HCT116 (cell line): ENCODE measurements at regions not wholly inside any gene's neighbourhood (a gene's known extent, or its start where the extent isn't known, plus 50 kb on each side); places are given as distances from the start of the nearest gene placed in this dataset.
"Not testable (repeated sequence)": the region's sequence is repeated elsewhere in the genome, so short reads cannot be mapped to it uniquely, and the experiment has no call there.

Experiments used
- ATAC-seq: fragments of 200-7000 bp; cut with Tn5 transposase; 2 replicates; pipeline ENCODE4 v1.9.1; 2020; ENCODE audit warnings: mild to moderate bottlenecking, moderate library complexity
- BruUV-seq: library from RNA; stranded (reverse); fragments of 400-500 nt; replicated peaks from 2 replicates; lab custom pipeline; 2021; lab: Mats Ljungman, UMichigan
- CTCF ChIA-PET: fragments of 300-600 bp; sonication (Branson Sonifier 250); formaldehyde crosslinking; loops from one replicate; lab custom pipeline; 2021; ENCODE audit warnings: antibody characterized with exemption; lab: Charles Lee
- POLR2A ChIA-PET: fragments of 300-600, 350-600 bp; sonication (Branson Sonifier 250); formaldehyde crosslinking; loops from one replicate; lab custom pipeline; 2021; ENCODE audit warnings: antibody characterized with exemption; lab: Charles Lee
- RAD21 ChIA-PET, 2 experiments: fragments of 300-600 bp; sonication (Branson Sonifier 250); formaldehyde crosslinking; loops; one replicate each; lab custom pipeline; 2023; ENCODE audit warnings: low total read pairs in 2 of 2; ENCODE audit not compliant: uncharacterized antibody in 2 of 2, unreplicated experiment in 2 of 2, low non-redundant PET in 1 of 2; lab: Charles Lee
- DNase-seq: peaks from one replicate; pipeline ENCODE4 v3.0.0-alpha.2; 2010; ENCODE audit warnings: low read depth, low spot score
- H2AFZ ChIP-seq: fragments of 200-600 bp; shearing (Covaris generic), sonication (generic); 2 replicates; pipeline ENCODE4 v1.6.1; 2017; ENCODE audit warnings: low read depth, mixed run types, mixed read lengths, antibody characterized with exemption, low read length; ENCODE audit not compliant: poor library complexity, severe bottlenecking
- H3K27ac ChIP-seq: 2 replicates; pipeline ENCODE4 v1.5.1; 2012; ENCODE audit warnings: low read depth, low read length
- H3K27me3 ChIP-seq: fragments of 200-600 bp; sonication (generic); 2 replicates; pipeline ENCODE4 v1.6.1; 2016; ENCODE audit warnings: mixed run types, low read length, mixed read lengths; ENCODE audit not compliant: insufficient read depth
- H3K36me3 ChIP-seq, 2 experiments: fragments of 200-500 bp in 1 of 2; fragments of 200-600 bp in 1 of 2; sonication (Bioruptor generic) in 1 of 2; sonication (generic) in 1 of 2; 2 replicates each; pipeline versions ENCODE4 v1.5.1 to v1.6.1; 2014 to 2016; ENCODE audit warnings: low read length in 2 of 2, inconsistent platforms in 1 of 2, mixed read lengths in 1 of 2, mixed run types in 1 of 2; ENCODE audit not compliant: insufficient read depth in 2 of 2, control insufficient read depth in 1 of 2
- H3K4me1 ChIP-seq, 2 experiments: fragments of 200-600 bp in 1 of 2; sonication (generic) in 1 of 2; 2 replicates each; pipeline versions ENCODE4 v1.5.1 to v1.6.1; 2012 to 2017; ENCODE audit warnings: low read length in 2 of 2, inconsistent platforms in 1 of 2, mild to moderate bottlenecking in 1 of 2, mixed read lengths in 1 of 2, mixed run types in 1 of 2, moderate library complexity in 1 of 2; ENCODE audit not compliant: insufficient read depth in 2 of 2, control insufficient read depth in 1 of 2
- H3K4me2 ChIP-seq: fragments of 200-600 bp; sonication (generic); 2 replicates; pipeline ENCODE4 v1.6.1; 2017; ENCODE audit warnings: mixed run types, low read length, mixed read lengths
- H3K4me3 ChIP-seq, 2 experiments: fragments of 200-600 bp in 1 of 2; sonication (generic) in 1 of 2; replicated peaks in 1 of 2; 2 replicates each; pipeline ENCODE4 v1.5.1; 2011 to 2016; ENCODE audit warnings: low read length in 2 of 2, control low read depth in 1 of 2, low read depth in 1 of 2, mild to moderate bottlenecking in 1 of 2, mixed read lengths in 1 of 2, mixed run types in 1 of 2
- H3K79me2 ChIP-seq: fragments of 200-600 bp; sonication (generic); 2 replicates; pipeline ENCODE4 v1.6.1; 2017; ENCODE audit warnings: mild to moderate bottlenecking, mixed run types, low read length, moderate library complexity, mixed read lengths; ENCODE audit not compliant: insufficient read depth
- H3K9ac ChIP-seq: fragments of 200-600 bp; sonication (generic); 2 replicates; pipeline ENCODE4 v1.6.1; 2016; ENCODE audit warnings: low read length, mixed read lengths
- H3K9me2 ChIP-seq: fragments of 200-600 bp; sonication (generic), shearing (Covaris generic); 2 replicates; pipeline ENCODE4 v1.6.1; 2017; ENCODE audit warnings: mixed run types, mild to moderate bottlenecking, moderate library complexity; ENCODE audit not compliant: insufficient read depth
- H3K9me3 ChIP-seq, 2 experiments: fragments of 200-500 bp in 1 of 2; fragments of 200-600 bp in 1 of 2; sonication (Bioruptor generic) in 1 of 2; sonication (generic) in 1 of 2; 2 replicates each; pipeline ENCODE4 v1.6.1; 2014 to 2017; ENCODE audit warnings: low read length in 2 of 2, mixed read lengths in 2 of 2, inconsistent platforms in 1 of 2, low read depth in 1 of 2, mild to moderate bottlenecking in 1 of 2, mixed run types in 1 of 2, moderate library complexity in 1 of 2; ENCODE audit not compliant: control insufficient read depth in 1 of 2, insufficient read depth in 1 of 2
- H4K20me1 ChIP-seq: fragments of 200-600 bp; sonication (generic), shearing (Covaris generic); 2 replicates; pipeline ENCODE4 v1.6.1; 2017; ENCODE audit warnings: mixed run types, mild to moderate bottlenecking, moderate library complexity; ENCODE audit not compliant: insufficient read depth
- CBX3 ChIP-seq: IDR thresholded peaks from 2 replicates; pipeline ENCODE4 v1.6.1; 2012; ENCODE audit warnings: low read depth
- CEBPB ChIP-seq: IDR thresholded peaks from 2 replicates; pipeline ENCODE4 v1.6.1; 2012; ENCODE audit warnings: low read depth
- EGR1 ChIP-seq: IDR thresholded peaks from 2 replicates; pipeline ENCODE4 v1.6.1; 2012; ENCODE audit warnings: low read depth
- EZH2phosphoT487 ChIP-seq: fragments of 200-600 bp; IDR thresholded peaks from 2 replicates; pipeline ENCODE4 v1.6.1; 2018; ENCODE audit warnings: antibody characterized with exemption, borderline replicate concordance
- JUND ChIP-seq: IDR thresholded peaks from 2 replicates; pipeline ENCODE4 v1.6.1; 2012
- POLR2A ChIP-seq: IDR thresholded peaks from 2 replicates; pipeline ENCODE4 v1.7.0; 2011; ENCODE audit warnings: borderline replicate concordance; ENCODE audit not compliant: insufficient read depth, insufficient read length; ENCODE audit errors: extremely low read depth
- RAD21 ChIP-seq: IDR thresholded peaks from 2 replicates; pipeline ENCODE4 v1.6.1; 2012; ENCODE audit warnings: low read depth, mild to moderate bottlenecking
- YY1 ChIP-seq: IDR thresholded peaks from 2 replicates; pipeline ENCODE4 v1.6.1; 2011; ENCODE audit warnings: low read length, low read depth, moderate library complexity, mild to moderate bottlenecking; ENCODE audit not compliant: insufficient replicate concordance; ENCODE audit errors: extremely low read depth
- ZNF274 ChIP-seq: fragments of 200-500 bp; sonication (Bioruptor generic); IDR thresholded peaks from 2 replicates; pipeline ENCODE4 v1.6.1; 2014; ENCODE audit warnings: mild to moderate bottlenecking, low read depth, low read length, inconsistent platforms
- intact Hi-C: fragments of 100-400 bp; cut with micrococcal nuclease; formaldehyde crosslinking; loops from 2 replicates; pipeline ENCODE4 v1.10.0; 2022
- TF ChIP-seq, protein P1 (sequence below): IDR thresholded peaks from 2 replicates; pipeline ENCODE4 v1.6.1; 2012; ENCODE audit warnings: low read depth
- TF ChIP-seq, protein P2 (sequence below), 3 experiments: fragments of 200-600 bp in 1 of 3; sonication (generic) in 1 of 3; IDR thresholded peaks in 2 of 3; conservative IDR thresholded peaks in 1 of 3; 2 replicates each; pipeline ENCODE4 v1.5.1; 2012 to 2017; ENCODE audit warnings: low read depth in 2 of 3, low read length in 2 of 3, antibody characterized with exemption in 1 of 3, borderline replicate concordance in 1 of 3, control low read depth in 1 of 3, mild to moderate bottlenecking in 1 of 3, mixed read lengths in 1 of 3, mixed run types in 1 of 3, moderate library complexity in 1 of 3; ENCODE audit not compliant: insufficient read depth in 1 of 3
- TF ChIP-seq, protein P3 (sequence below): IDR thresholded peaks from 2 replicates; pipeline ENCODE4 v1.6.1; 2011; ENCODE audit warnings: mild to moderate bottlenecking, low read length, moderate library complexity; ENCODE audit not compliant: insufficient replicate concordance; ENCODE audit errors: extremely low read depth
- TF ChIP-seq, protein P4 (sequence below): IDR thresholded peaks from 2 replicates; pipeline ENCODE4 v1.6.1; 2012

DNA sequence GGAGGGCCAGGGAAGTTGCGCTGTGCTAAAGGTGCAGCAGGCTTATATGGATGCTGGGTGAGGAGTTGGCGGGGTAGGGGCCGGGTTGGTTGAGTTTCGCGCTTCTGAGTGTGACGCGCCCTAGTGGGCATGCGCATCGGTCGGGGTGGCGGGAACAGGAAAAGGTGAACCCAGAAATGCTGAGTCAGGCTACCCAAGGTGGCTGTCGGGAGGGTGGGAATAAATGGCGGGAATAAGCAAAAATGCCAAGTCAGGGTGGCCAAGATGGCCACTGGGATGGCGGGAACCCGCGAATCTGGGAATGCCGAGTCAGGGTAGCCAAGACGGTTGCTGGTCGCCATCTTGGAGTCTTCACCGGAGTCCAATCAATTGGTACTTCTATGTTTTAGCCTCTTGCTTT, 580.0 kb downstream of the SUCLG1 start:
- POLR2A ChIA-PET, result no interaction called here
- no peak overlapping the region for H3K4me3 ChIP-seq
- no peak overlapping the region for H3K27ac ChIP-seq
- H3K4me1 ChIP-seq, result no peaks in the 10 kb centered on the region
- H2AFZ ChIP-seq, result no peak overlapping the region
- CTCF ChIA-PET, result no interaction called here
- no peak overlapping the region for H3K4me2 ChIP-seq
- RAD21 ChIA-PET, result no interaction called here
- TF ChIP-seq, protein P1, sequence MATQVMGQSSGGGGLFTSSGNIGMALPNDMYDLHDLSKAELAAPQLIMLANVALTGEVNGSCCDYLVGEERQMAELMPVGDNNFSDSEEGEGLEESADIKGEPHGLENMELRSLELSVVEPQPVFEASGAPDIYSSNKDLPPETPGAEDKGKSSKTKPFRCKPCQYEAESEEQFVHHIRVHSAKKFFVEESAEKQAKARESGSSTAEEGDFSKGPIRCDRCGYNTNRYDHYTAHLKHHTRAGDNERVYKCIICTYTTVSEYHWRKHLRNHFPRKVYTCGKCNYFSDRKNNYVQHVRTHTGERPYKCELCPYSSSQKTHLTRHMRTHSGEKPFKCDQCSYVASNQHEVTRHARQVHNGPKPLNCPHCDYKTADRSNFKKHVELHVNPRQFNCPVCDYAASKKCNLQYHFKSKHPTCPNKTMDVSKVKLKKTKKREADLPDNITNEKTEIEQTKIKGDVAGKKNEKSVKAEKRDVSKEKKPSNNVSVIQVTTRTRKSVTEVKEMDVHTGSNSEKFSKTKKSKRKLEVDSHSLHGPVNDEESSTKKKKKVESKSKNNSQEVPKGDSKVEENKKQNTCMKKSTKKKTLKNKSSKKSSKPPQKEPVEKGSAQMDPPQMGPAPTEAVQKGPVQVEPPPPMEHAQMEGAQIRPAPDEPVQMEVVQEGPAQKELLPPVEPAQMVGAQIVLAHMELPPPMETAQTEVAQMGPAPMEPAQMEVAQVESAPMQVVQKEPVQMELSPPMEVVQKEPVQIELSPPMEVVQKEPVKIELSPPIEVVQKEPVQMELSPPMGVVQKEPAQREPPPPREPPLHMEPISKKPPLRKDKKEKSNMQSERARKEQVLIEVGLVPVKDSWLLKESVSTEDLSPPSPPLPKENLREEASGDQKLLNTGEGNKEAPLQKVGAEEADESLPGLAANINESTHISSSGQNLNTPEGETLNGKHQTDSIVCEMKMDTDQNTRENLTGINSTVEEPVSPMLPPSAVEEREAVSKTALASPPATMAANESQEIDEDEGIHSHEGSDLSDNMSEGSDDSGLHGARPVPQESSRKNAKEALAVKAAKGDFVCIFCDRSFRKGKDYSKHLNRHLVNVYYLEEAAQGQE, result no peak
- no peak for TF ChIP-seq EZH2phosphoT487
- TF ChIP-seq CBX3, result no peak
- TF ChIP-seq, protein P2, sequence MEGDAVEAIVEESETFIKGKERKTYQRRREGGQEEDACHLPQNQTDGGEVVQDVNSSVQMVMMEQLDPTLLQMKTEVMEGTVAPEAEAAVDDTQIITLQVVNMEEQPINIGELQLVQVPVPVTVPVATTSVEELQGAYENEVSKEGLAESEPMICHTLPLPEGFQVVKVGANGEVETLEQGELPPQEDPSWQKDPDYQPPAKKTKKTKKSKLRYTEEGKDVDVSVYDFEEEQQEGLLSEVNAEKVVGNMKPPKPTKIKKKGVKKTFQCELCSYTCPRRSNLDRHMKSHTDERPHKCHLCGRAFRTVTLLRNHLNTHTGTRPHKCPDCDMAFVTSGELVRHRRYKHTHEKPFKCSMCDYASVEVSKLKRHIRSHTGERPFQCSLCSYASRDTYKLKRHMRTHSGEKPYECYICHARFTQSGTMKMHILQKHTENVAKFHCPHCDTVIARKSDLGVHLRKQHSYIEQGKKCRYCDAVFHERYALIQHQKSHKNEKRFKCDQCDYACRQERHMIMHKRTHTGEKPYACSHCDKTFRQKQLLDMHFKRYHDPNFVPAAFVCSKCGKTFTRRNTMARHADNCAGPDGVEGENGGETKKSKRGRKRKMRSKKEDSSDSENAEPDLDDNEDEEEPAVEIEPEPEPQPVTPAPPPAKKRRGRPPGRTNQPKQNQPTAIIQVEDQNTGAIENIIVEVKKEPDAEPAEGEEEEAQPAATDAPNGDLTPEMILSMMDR (IDR thresholded peaks at IDR 0.05 in 2 of 3, conservative IDR thresholded peaks at IDR 0.05 in 1 of 3; ENCODE audit: borderline replicate concordance in 1 of 3, insufficient read depth in 1 of 3, low read depth in 2 of 3, low read length in 2 of 3), result no peak
- no peak for TF ChIP-seq POLR2A
- TF ChIP-seq CEBPB, result no peak
- TF ChIP-seq JUND, result no peak
- TF ChIP-seq EGR1, result no peak
- TF ChIP-seq YY1, result no peak
- no peak for TF ChIP-seq ZNF274
- TF ChIP-seq, protein P3, sequence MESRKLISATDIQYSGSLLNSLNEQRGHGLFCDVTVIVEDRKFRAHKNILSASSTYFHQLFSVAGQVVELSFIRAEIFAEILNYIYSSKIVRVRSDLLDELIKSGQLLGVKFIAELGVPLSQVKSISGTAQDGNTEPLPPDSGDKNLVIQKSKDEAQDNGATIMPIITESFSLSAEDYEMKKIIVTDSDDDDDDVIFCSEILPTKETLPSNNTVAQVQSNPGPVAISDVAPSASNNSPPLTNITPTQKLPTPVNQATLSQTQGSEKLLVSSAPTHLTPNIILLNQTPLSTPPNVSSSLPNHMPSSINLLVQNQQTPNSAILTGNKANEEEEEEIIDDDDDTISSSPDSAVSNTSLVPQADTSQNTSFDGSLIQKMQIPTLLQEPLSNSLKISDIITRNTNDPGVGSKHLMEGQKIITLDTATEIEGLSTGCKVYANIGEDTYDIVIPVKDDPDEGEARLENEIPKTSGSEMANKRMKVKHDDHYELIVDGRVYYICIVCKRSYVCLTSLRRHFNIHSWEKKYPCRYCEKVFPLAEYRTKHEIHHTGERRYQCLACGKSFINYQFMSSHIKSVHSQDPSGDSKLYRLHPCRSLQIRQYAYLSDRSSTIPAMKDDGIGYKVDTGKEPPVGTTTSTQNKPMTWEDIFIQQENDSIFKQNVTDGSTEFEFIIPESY, result no peak
- TF ChIP-seq, protein P4, sequence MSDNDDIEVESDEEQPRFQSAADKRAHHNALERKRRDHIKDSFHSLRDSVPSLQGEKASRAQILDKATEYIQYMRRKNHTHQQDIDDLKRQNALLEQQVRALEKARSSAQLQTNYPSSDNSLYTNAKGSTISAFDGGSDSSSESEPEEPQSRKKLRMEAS, result no peak
- TF ChIP-seq RAD21, result no peak
- DNase-seq (no peak), ATAC-seq (no peak)
- H3K9me3 ChIP-seq, result no peaks in the 10 kb centered on the region
- H4K20me1 ChIP-seq, result no peaks in the 10 kb centered on the region
- no peaks in the 10 kb centered on the region for H3K27me3 ChIP-seq
- BruUV-seq, result no TSS peak
- H3K36me3 ChIP-seq, result no peaks in the 10 kb centered on the region
- H3K9me2 ChIP-seq, result no peaks in the 10 kb centered on the region
- no peaks in the 10 kb centered on the region for H3K79me2 ChIP-seq
- H3K9ac ChIP-seq, result no peak overlapping the region
- intact Hi-C loops, result no loop called here

DNA sequence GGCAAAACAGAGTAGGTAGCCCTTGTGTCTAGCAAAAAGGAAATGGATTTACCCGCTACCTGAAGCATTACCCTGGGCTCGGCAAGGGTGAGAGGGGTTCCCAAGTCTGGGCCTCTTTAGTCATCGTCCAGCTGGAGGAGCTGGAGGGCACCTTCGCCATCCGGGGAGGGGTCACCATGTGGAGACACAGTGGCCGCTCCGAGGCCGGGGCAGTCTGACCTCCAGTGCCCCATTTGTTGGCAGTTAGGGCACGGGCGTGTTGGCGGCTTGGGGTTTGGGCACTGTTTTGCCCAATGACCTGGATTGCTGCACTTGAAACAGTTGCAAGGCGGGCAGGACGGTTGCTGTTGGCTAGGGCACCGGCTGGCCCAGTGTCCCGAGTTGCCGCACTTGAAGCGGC, 581.8 kb downstream of the SUCLG1 start:
- H3K4me1 ChIP-seq, intact Hi-C loops, H4K20me1 ChIP-seq, H3K9ac ChIP-seq, BruUV-seq, H2AFZ ChIP-seq, H3K27ac ChIP-seq, POLR2A ChIA-PET, H3K79me2 ChIP-seq, H3K4me2 ChIP-seq, H3K9me3 ChIP-seq, H3K27me3 ChIP-seq, H3K9me2 ChIP-seq, ATAC-seq, H3K4me3 ChIP-seq, RAD21 ChIA-PET, CTCF ChIA-PET, DNase-seq, H3K36me3 ChIP-seq: not testable (repeated sequence)
